Loucy (cell line): ENCODE measurements at regions not wholly inside any gene's neighbourhood (a gene's known extent, or its start where the extent isn't known, plus 50 kb on each side); places are given as distances from the start of the nearest gene placed in this dataset.

Experiments used
- H2AFZ ChIP-seq: fragments of 200-600 bp; sonication (generic); 2 replicates; pipeline ENCODE4 v1.6.0; 2016; ENCODE audit warnings: antibody characterized with exemption, mild to moderate bottlenecking, low read length, moderate library complexity
- H3F3A ChIP-seq: fragments of 200-600 bp; 2 replicates; pipeline ENCODE4 v1.6.0; 2016; ENCODE audit warnings: antibody characterized with exemption, low read depth, mild to moderate bottlenecking
- H3K27me3 ChIP-seq: fragments of 200-600 bp; sonication (generic); 2 replicates; pipeline ENCODE4 v1.6.1; 2014; ENCODE audit warnings: low read length, mild to moderate bottlenecking; ENCODE audit not compliant: insufficient read depth, poor library complexity, severe bottlenecking
- H3K36me3 ChIP-seq: fragments of 200-600 bp; sonication (generic); 2 replicates; pipeline ENCODE4 v1.6.1; 2016; ENCODE audit warnings: low read length; ENCODE audit not compliant: insufficient read depth
- H3K4me1 ChIP-seq: fragments of 200-600 bp; sonication (generic); 2 replicates; pipeline ENCODE4 v1.5.1; 2014; ENCODE audit warnings: low read length, mild to moderate bottlenecking; ENCODE audit not compliant: insufficient read depth, poor library complexity, severe bottlenecking
- H3K4me2 ChIP-seq: fragments of 200-600 bp; sonication (generic); 2 replicates; pipeline ENCODE4 v1.6.0; 2014; ENCODE audit warnings: antibody characterized with exemption, low read length, low read depth, mild to moderate bottlenecking; ENCODE audit not compliant: poor library complexity, severe bottlenecking
- H3K4me3 ChIP-seq: fragments of 200-600 bp; sonication (generic); 2 replicates; pipeline ENCODE4 v1.5.1; 2014; ENCODE audit warnings: low read length, mild to moderate bottlenecking, mixed read lengths; ENCODE audit not compliant: poor library complexity, severe bottlenecking
- H3K79me2 ChIP-seq: fragments of 200-600 bp; sonication (generic); 2 replicates; pipeline ENCODE4 v1.6.1; 2014; ENCODE audit warnings: low read length; ENCODE audit not compliant: insufficient read depth
- H3K9ac ChIP-seq: fragments of 200-600 bp; sonication (generic); 2 replicates; pipeline ENCODE4 v1.6.0; 2014; ENCODE audit warnings: mild to moderate bottlenecking, low read depth, low read length, moderate library complexity; ENCODE audit not compliant: poor library complexity, severe bottlenecking
- H3K9me2 ChIP-seq: fragments of 200-600 bp; sonication (generic); replicated peaks from 2 replicates; pipeline ENCODE4 v1.6.1; 2016; ENCODE audit warnings: low read depth, low read length, mixed read lengths
- H3K9me3 ChIP-seq: fragments of 200-600 bp; sonication (generic); 2 replicates; pipeline ENCODE4 v1.6.1; 2014; ENCODE audit warnings: mild to moderate bottlenecking, antibody characterized with exemption, low read length, low read depth; ENCODE audit not compliant: insufficient read depth
- H4K20me1 ChIP-seq: fragments of 200-600 bp; sonication (generic); 2 replicates; pipeline ENCODE4 v1.6.0; 2014; ENCODE audit warnings: antibody characterized with exemption, low read length, mild to moderate bottlenecking; ENCODE audit not compliant: insufficient read depth, poor library complexity, severe bottlenecking
- EZH2phosphoT487 ChIP-seq: fragments of 200-600 bp; IDR thresholded peaks from 2 replicates; pipeline ENCODE4 v1.6.1; 2018; ENCODE audit warnings: antibody characterized with exemption, mild to moderate bottlenecking, moderate library complexity, borderline replicate concordance
- TF ChIP-seq, protein P1 (sequence below): fragments of 200-600 bp; sonication (generic); conservative IDR thresholded peaks from 2 replicates; pipeline ENCODE4 v1.5.1; 2014; ENCODE audit warnings: mild to moderate bottlenecking, antibody characterized with exemption, low read length

DNA sequence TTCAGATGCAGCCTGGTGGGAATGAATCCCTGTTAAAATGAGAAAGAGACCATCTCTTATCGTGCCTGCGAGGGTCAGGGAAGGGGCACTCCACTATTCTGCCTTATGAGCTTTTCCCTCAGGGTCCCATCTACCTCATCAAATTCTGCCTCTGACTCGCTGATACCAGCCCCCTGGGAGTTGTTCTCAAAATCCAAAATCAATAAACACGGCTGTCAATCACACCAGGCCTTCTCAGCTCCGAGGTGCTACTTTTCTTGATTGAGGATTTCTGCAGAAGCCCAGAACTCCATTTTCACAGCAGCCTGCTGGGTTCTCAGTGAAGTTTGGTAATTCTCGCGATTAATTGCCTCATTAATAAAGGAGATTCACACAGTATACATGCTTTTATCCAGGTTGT, 312.6 kb downstream of the STIM2 start:
- H3F3A ChIP-seq: no peaks in the 10 kb centered on the region
- H3K79me2 ChIP-seq: no peaks in the 10 kb centered on the region
- no peak overlapping the region for H2AFZ ChIP-seq
- H3K4me3 ChIP-seq: no peak overlapping the region
- H4K20me1 ChIP-seq: no peaks in the 10 kb centered on the region
- no peaks in the 10 kb centered on the region for H3K4me1 ChIP-seq
- no peaks in the 10 kb centered on the region for H3K9me2 ChIP-seq
- H3K36me3 ChIP-seq: no peaks in the 10 kb centered on the region
- no peak for TF ChIP-seq EZH2phosphoT487
- TF ChIP-seq, protein P1, sequence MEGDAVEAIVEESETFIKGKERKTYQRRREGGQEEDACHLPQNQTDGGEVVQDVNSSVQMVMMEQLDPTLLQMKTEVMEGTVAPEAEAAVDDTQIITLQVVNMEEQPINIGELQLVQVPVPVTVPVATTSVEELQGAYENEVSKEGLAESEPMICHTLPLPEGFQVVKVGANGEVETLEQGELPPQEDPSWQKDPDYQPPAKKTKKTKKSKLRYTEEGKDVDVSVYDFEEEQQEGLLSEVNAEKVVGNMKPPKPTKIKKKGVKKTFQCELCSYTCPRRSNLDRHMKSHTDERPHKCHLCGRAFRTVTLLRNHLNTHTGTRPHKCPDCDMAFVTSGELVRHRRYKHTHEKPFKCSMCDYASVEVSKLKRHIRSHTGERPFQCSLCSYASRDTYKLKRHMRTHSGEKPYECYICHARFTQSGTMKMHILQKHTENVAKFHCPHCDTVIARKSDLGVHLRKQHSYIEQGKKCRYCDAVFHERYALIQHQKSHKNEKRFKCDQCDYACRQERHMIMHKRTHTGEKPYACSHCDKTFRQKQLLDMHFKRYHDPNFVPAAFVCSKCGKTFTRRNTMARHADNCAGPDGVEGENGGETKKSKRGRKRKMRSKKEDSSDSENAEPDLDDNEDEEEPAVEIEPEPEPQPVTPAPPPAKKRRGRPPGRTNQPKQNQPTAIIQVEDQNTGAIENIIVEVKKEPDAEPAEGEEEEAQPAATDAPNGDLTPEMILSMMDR: no peak
- H3K9me3 ChIP-seq: no peaks in the 10 kb centered on the region
- no peak overlapping the region for H3K9ac ChIP-seq
- no peak overlapping the region for H3K4me2 ChIP-seq
- H3K27me3 ChIP-seq: no peaks in the 10 kb centered on the region

DNA sequence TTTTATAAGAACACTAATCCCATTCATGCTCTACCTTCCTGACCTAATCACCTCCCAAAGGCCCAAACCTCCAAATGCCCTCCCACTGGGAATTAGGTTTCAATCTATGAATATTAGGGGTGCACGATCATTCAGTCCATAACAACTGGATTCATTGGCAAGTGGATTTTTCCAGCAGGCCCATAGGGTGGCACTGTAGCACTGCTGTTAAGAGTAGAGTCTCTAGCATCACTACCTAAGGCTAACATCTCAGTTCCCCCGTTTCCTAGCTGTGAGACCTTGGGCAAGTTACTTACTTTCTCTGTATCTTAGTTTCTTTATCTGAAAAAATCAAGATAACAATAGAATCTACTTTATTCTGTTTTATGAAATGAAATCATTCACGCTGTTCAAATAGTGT, 315.8 kb downstream of the STIM2 start:
- Histone ChIP-seq H2AFZ (no peak overlapping the region), H3K9me3 (no peaks in the 10 kb centered on the region), H3K36me3 (no peaks in the 10 kb centered on the region), H3K9ac (no peak overlapping the region), H4K20me1 (no peaks in the 10 kb centered on the region), H3K4me3 (no peak overlapping the region), H3K4me1 (no peaks in the 10 kb centered on the region), H3F3A (no peaks in the 10 kb centered on the region), H3K79me2 (no peaks in the 10 kb centered on the region), H3K9me2 (no peaks in the 10 kb centered on the region), H3K27me3 (no peaks in the 10 kb centered on the region), H3K4me2 (no peak overlapping the region)
- no peak for TF ChIP-seq EZH2phosphoT487
- TF ChIP-seq, protein P1: peak; percentile 40

- no peak overlapping the region for H3K4me3 ChIP-seq
- no peak overlapping the region for H2AFZ ChIP-seq
- H3K9me2 ChIP-seq: no peaks in the 10 kb centered on the region
- no peak for TF ChIP-seq EZH2phosphoT487
- TF ChIP-seq, protein P1: no peak
- no peaks in the 10 kb centered on the region for H3K27me3 ChIP-seq
- H3K9ac ChIP-seq: no peak overlapping the region
- no peaks in the 10 kb centered on the region for H3K9me3 ChIP-seq
- H3F3A ChIP-seq: no peaks in the 10 kb centered on the region
- H3K4me1 ChIP-seq: no peaks in the 10 kb centered on the region
- no peaks in the 10 kb centered on the region for H4K20me1 ChIP-seq
- no peaks in the 10 kb centered on the region for H3K79me2 ChIP-seq
- H3K36me3 ChIP-seq: no peaks in the 10 kb centered on the region
- H3K4me2 ChIP-seq: no peak overlapping the region
Measured at GRCh38 chr4:27176881-27177280, 316.2 kb downstream of the STIM2 start.
